MM.1S (cell line): ENCODE measurements at regions not wholly inside any gene's neighbourhood (a gene's known extent, or its start where the extent isn't known, plus 50 kb on each side); places are given as distances from the start of the nearest gene placed in this dataset.

Source experiments
- DNase-seq: peaks from one replicate; pipeline ENCODE4 v3.0.0-alpha.2; 2015
- H2AFZ ChIP-seq: fragments of 300-600 bp; sonication (generic); 2 replicates; pipeline ENCODE4 v1.6.0; 2016; ENCODE audit warnings: antibody characterized with exemption, low read length
- H3F3A ChIP-seq: fragments of 300-600 bp; sonication (generic); 2 replicates; pipeline ENCODE4 v1.6.1; 2016; ENCODE audit warnings: mild to moderate bottlenecking, antibody characterized with exemption, low read length, moderate library complexity, mixed read lengths; ENCODE audit not compliant: insufficient read depth
- H3K27ac ChIP-seq: fragments of 300-600 bp; sonication (generic); 2 replicates; pipeline ENCODE4 v1.5.1; 2016; ENCODE audit warnings: mild to moderate bottlenecking, low read length
- H3K27me3 ChIP-seq: fragments of 300-600 bp; sonication (generic); replicated peaks from 2 replicates; pipeline ENCODE4 v1.6.0; 2016; ENCODE audit warnings: low read length; ENCODE audit not compliant: insufficient read depth
- H3K36me3 ChIP-seq: fragments of 300-600 bp; sonication (generic); replicated peaks from 2 replicates; pipeline ENCODE4 v1.6.1; 2016; ENCODE audit warnings: mild to moderate bottlenecking, low read length, mixed read lengths; ENCODE audit not compliant: insufficient read depth
- H3K4me1 ChIP-seq: fragments of 300-600 bp; sonication (generic); 2 replicates; pipeline ENCODE4 v1.6.1; 2016; ENCODE audit warnings: low read length, mixed read lengths
- H3K4me2 ChIP-seq: fragments of 300-600 bp; sonication (generic); 2 replicates; pipeline ENCODE4 v1.6.0; 2016; ENCODE audit warnings: low read depth, low read length
- H3K4me3 ChIP-seq: fragments of 300-600 bp; sonication (generic); 2 replicates; pipeline ENCODE4 v1.5.1; 2016; ENCODE audit warnings: low read length, mixed read lengths
- H3K79me2 ChIP-seq: fragments of 300-600 bp; sonication (generic); 2 replicates; pipeline ENCODE4 v1.6.1; 2016; ENCODE audit warnings: mixed run types, low read length, mixed read lengths
- H3K9ac ChIP-seq: fragments of 300-600 bp; sonication (generic); 2 replicates; pipeline ENCODE4 v1.6.1; 2016; ENCODE audit warnings: low read length, mixed read lengths
- H3K9me2 ChIP-seq: fragments of 300-600 bp; sonication (generic); replicated peaks from 2 replicates; pipeline ENCODE4 v1.6.1; 2016; ENCODE audit warnings: mild to moderate bottlenecking, low read length, mixed read lengths; ENCODE audit not compliant: insufficient read depth
- H3K9me3 ChIP-seq: fragments of 300-600 bp; sonication (generic); replicated peaks from 2 replicates; pipeline ENCODE4 v1.6.1; 2016; ENCODE audit warnings: mild to moderate bottlenecking, low read length, mixed read lengths; ENCODE audit not compliant: insufficient read depth
- H4K20me1 ChIP-seq: fragments of 300-600 bp; sonication (generic); 2 replicates; pipeline ENCODE4 v1.6.1; 2016; ENCODE audit warnings: mild to moderate bottlenecking, low read length, moderate library complexity, mixed read lengths; ENCODE audit not compliant: insufficient read depth
- CTCF ChIP-seq: fragments of 300-600 bp; sonication (generic); IDR thresholded peaks from 2 replicates; pipeline ENCODE4 v1.5.1; 2016; ENCODE audit warnings: antibody characterized with exemption, low read length, mixed read lengths
- EZH2 ChIP-seq: fragments of 300-600 bp; sonication (generic); optimal IDR thresholded peaks from 2 replicates; pipeline ENCODE3; 2017; ENCODE audit warnings: low read depth, mild to moderate bottlenecking, antibody characterized with exemption, low read length, mixed read lengths
- EZH2phosphoT487 ChIP-seq: fragments of 300-600 bp; sonication (generic); IDR thresholded peaks from 2 replicates; pipeline ENCODE4 v1.6.1; 2018; ENCODE audit warnings: antibody characterized with exemption, low read length

GRCh38 chr14:49209416-49209815 is 376.8 kb downstream of the RPS29 start:
- H3K9me3 ChIP-seq, result no peaks in the 10 kb centered on the region
- no peaks in the 10 kb centered on the region for H3K27me3 ChIP-seq
- no peak overlapping the region for H3K4me3 ChIP-seq
- H3K9ac ChIP-seq, result no peak overlapping the region
- TF ChIP-seq EZH2phosphoT487 (no peak), CTCF (no peak), EZH2 (no peak)
- peaks cover under 1% of the 10 kb centered on the region; the same call in 1 of the 2 replicates for H3F3A ChIP-seq
- no peak overlapping the region for H3K27ac ChIP-seq
- DNase-seq, result no peak
- H3K79me2 ChIP-seq, result no peaks in the 10 kb centered on the region
- H3K36me3 ChIP-seq, result no peaks in the 10 kb centered on the region
- no peak overlapping the region for H2AFZ ChIP-seq
- H3K4me1 ChIP-seq, result 0 out of 2 replicates have a peak, but pooled peaks cover 3% of the 10 kb centered on the region
- no peaks in the 10 kb centered on the region for H3K9me2 ChIP-seq
- H3K4me2 ChIP-seq, result no peak overlapping the region
- H4K20me1 ChIP-seq, result no peaks in the 10 kb centered on the region

GRCh38 chr14:49206828-49207227 is 379.4 kb downstream of the RPS29 start:
- Histone ChIP-seq H3K27ac (no peak overlapping the region), H3K9me3 (no peaks in the 10 kb centered on the region), H3K27me3 (no peaks in the 10 kb centered on the region), H3K9ac (no peak overlapping the region), H3K36me3 (no peaks in the 10 kb centered on the region), H4K20me1 (no peaks in the 10 kb centered on the region), H3K9me2 (no peaks in the 10 kb centered on the region), H3F3A (peaks cover 13% of the 10 kb centered on the region), H2AFZ (no peak overlapping the region), H3K4me2 (no peak overlapping the region), H3K79me2 (no peaks in the 10 kb centered on the region), H3K4me1 (peaks cover 25% of the 10 kb centered on the region), H3K4me3 (no peak overlapping the region)
- TF ChIP-seq EZH2phosphoT487 (no peak), EZH2 (no peak), CTCF (no peak)
- DNase-seq, result no peak

- TF ChIP-seq EZH2phosphoT487 (no peak), CTCF (no peak), EZH2 (no peak)
- H4K20me1 ChIP-seq, result no peaks in the 10 kb centered on the region
- no peak overlapping the region for H3K9ac ChIP-seq
- peak overlapping the region; percentile 67; the same call in 1 of the 2 replicates for H3K27ac ChIP-seq
- H3K4me1 ChIP-seq, result peaks cover 31% of the 10 kb centered on the region
- DNase-seq, result peak; percentile 83
- H3K4me2 ChIP-seq, result peak overlapping the region; percentile 8; the same call in 1 of the 2 replicates
- no peaks in the 10 kb centered on the region for H3K9me3 ChIP-seq
- no peaks in the 10 kb centered on the region for H3K9me2 ChIP-seq
- H3K4me3 ChIP-seq, result no peak overlapping the region
- H3K79me2 ChIP-seq, result no peaks in the 10 kb centered on the region
- H3F3A ChIP-seq, result peaks cover 13% of the 10 kb centered on the region
- H3K27me3 ChIP-seq, result no peaks in the 10 kb centered on the region
- H2AFZ ChIP-seq, result no peak overlapping the region
- no peaks in the 10 kb centered on the region for H3K36me3 ChIP-seq
Measured at GRCh38 chr14:49203676-49204075, 382.5 kb downstream of the RPS29 start.
